Sigmoid colon (tissue), 4 donors: ENCODE measurements at regions not wholly inside any gene's neighbourhood (a gene's known extent, or its start where the extent isn't known, plus 50 kb on each side); places are given as distances from the start of the nearest gene placed in this dataset.

Source experiments
- EP300 ChIP-seq, 4 donors: sonication (generic); formaldehyde crosslinking; IDR thresholded peaks; one replicate each; pipeline ENCODE4 v1.6.1; 2017; ENCODE audit warnings: antibody characterized with exemption in 4 of 4
- TF ChIP-seq, protein P1 (sequence below), 4 experiments: fragments of 450-650 bp in 3 of 4; fragments of 200-600 bp in 1 of 4; IDR thresholded peaks; one replicate each; pipeline ENCODE4 v1.5.1; 2016 to 2019; ENCODE audit warnings: antibody characterized with exemption in 4 of 4, mild to moderate bottlenecking in 3 of 4, moderate library complexity in 2 of 4

DNA sequence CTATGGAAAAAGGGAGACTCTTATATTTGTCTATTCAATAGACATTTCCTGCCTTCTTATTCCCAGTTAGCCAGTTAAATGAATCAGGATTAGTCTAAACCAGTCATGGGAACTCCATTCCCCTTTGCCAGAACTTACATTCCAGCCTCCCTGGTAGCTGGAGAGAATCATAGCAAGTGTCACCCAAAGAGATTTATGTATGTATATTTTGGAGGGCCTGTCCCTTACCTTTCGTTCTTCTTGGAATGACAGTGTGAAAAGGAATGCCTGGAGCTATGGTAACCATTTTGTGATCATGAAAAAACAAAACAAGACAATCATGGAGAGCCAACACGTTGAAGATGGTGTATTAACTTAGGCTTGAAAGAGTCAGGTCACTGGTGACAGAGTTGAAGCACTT is 627.7 kb downstream of the CCDC171 start:
- no peak for TF ChIP-seq EP300 (IDR thresholded peaks at IDR 0.05)
- TF ChIP-seq, protein P1, sequence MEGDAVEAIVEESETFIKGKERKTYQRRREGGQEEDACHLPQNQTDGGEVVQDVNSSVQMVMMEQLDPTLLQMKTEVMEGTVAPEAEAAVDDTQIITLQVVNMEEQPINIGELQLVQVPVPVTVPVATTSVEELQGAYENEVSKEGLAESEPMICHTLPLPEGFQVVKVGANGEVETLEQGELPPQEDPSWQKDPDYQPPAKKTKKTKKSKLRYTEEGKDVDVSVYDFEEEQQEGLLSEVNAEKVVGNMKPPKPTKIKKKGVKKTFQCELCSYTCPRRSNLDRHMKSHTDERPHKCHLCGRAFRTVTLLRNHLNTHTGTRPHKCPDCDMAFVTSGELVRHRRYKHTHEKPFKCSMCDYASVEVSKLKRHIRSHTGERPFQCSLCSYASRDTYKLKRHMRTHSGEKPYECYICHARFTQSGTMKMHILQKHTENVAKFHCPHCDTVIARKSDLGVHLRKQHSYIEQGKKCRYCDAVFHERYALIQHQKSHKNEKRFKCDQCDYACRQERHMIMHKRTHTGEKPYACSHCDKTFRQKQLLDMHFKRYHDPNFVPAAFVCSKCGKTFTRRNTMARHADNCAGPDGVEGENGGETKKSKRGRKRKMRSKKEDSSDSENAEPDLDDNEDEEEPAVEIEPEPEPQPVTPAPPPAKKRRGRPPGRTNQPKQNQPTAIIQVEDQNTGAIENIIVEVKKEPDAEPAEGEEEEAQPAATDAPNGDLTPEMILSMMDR (IDR thresholded peaks at IDR 0.05), result no peak
